Urinary bladder (tissue), 3 donors: ENCODE measurements at regions not wholly inside any gene's neighbourhood (a gene's known extent, or its start where the extent isn't known, plus 50 kb on each side); places are given as distances from the start of the nearest gene placed in this dataset.
"Not testable (repeated sequence)": the region's sequence is repeated elsewhere in the genome, so short reads cannot be mapped to it uniquely, and the experiment has no call there.

Experiments
- DNase-seq: peaks from one replicate; pipeline ENCODE4 v3.0.0-alpha.2; 2015; ENCODE audit errors: extremely low spot score
- H3K27ac ChIP-seq: one replicate; pipeline ENCODE4 v1.5.1; 2013; ENCODE audit warnings: low read depth, mild to moderate bottlenecking, moderate library complexity
- H3K36me3 ChIP-seq: one replicate; pipeline ENCODE4 v1.6.1; 2013; ENCODE audit warnings: mild to moderate bottlenecking, moderate library complexity; ENCODE audit not compliant: insufficient read depth
- H3K4me1 ChIP-seq: one replicate; pipeline ENCODE4 v1.6.1; 2013; ENCODE audit warnings: mild to moderate bottlenecking, moderate library complexity; ENCODE audit not compliant: insufficient read depth
- H3K4me3 ChIP-seq: one replicate; pipeline ENCODE4 v1.5.1; 2013; ENCODE audit warnings: low read depth, low read length
- WGBS: extraction: QIAGEN DNeasy Blood & Tissue Kit; methylation state at CpG from one replicate; pipeline ENCODE4 v1.1.7; 2013; 5-methylcytosine and 5-hydroxymethylcytosine counted together
- donor health status: healthy with polysubstance abuse.
- donor health status: healthy.

- DNase-seq: no peak
- H3K4me1 ChIP-seq: no peaks in the 10 kb centered on the region
- 84% methylated on average over 4 of the region's 4 CpGs for WGBS
- H3K36me3 ChIP-seq: no peaks in the 10 kb centered on the region
- no peak overlapping the region for H3K4me3 ChIP-seq
- no peak overlapping the region for H3K27ac ChIP-seq
Measured at GRCh38 chr4:129978315-129978714, 882.4 kb downstream of the C4orf33 start.

GRCh38 chr4:129988957-129989356 lies 893.0 kb downstream of the C4orf33 start:
- Histone ChIP-seq H3K27ac (no peak overlapping the region), H3K4me1 (no peaks in the 10 kb centered on the region), H3K36me3 (no peaks in the 10 kb centered on the region), H3K4me3 (no peak overlapping the region)
- no peak for DNase-seq

GRCh38 chr4:129994715-129995114 lies 898.8 kb downstream of the C4orf33 start:
- Histone ChIP-seq H3K4me1 (no peaks in the 10 kb centered on the region), H3K27ac (no peak overlapping the region), H3K36me3 (no peaks in the 10 kb centered on the region), H3K4me3 (no peak overlapping the region)
- no peak for DNase-seq
- 60% methylated on average over 4 of the region's 4 CpGs for WGBS

GRCh38 chr4:129998436-129999150 lies 902.6 kb downstream of the C4orf33 start:
- DNase-seq: no peak
- no peak overlapping the region for H3K4me3 ChIP-seq
- WGBS: 87% methylated on average over 7 of the region's 7 CpGs
- H3K36me3 ChIP-seq: no peaks in the 10 kb centered on the region
- H3K27ac ChIP-seq: no peak overlapping the region
- no peaks in the 10 kb centered on the region for H3K4me1 ChIP-seq

GRCh38 chr4:129999156-129999555 lies 903.2 kb downstream of the C4orf33 start:
- H3K4me1 ChIP-seq: no peaks in the 10 kb centered on the region
- no peak overlapping the region for H3K27ac ChIP-seq
- H3K36me3 ChIP-seq: no peaks in the 10 kb centered on the region
- H3K4me3 ChIP-seq: no peak overlapping the region
- DNase-seq: no peak

- no peaks in the 10 kb centered on the region for H3K4me1 ChIP-seq
- no peak overlapping the region for H3K4me3 ChIP-seq
- no peak overlapping the region for H3K27ac ChIP-seq
- H3K36me3 ChIP-seq: no peaks in the 10 kb centered on the region
- no peak for DNase-seq
Measured at GRCh38 chr4:130008461-130008860, 912.5 kb downstream of the C4orf33 start.

- H3K36me3 ChIP-seq, H3K27ac ChIP-seq, H3K4me3 ChIP-seq, H3K4me1 ChIP-seq, DNase-seq: not testable (repeated sequence)
- 97% methylated on average over 29 of the region's 29 CpGs for WGBS
Measured at GRCh38 chr4:130012806-130013205, 916.9 kb downstream of the C4orf33 start.

GRCh38 chr4:130021706-130022105 lies 925.8 kb downstream of the C4orf33 start:
- Histone ChIP-seq H3K27ac (no peak overlapping the region), H3K4me3 (no peak overlapping the region), H3K36me3 (no peaks in the 10 kb centered on the region), H3K4me1 (no peaks in the 10 kb centered on the region)
- DNase-seq: no peak
- WGBS: 75% methylated on average over 2 of the region's 2 CpGs

GRCh38 chr4:130023088-130023487 lies 927.1 kb downstream of the C4orf33 start:
- H3K27ac ChIP-seq: no peak overlapping the region
- no peak for DNase-seq
- 82% methylated on average over 2 of the region's 2 CpGs for WGBS

GRCh38 chr4:130025701-130026100 lies 929.7 kb downstream of the C4orf33 start:
- no peaks in the 10 kb centered on the region for H3K4me1 ChIP-seq
- no peak overlapping the region for H3K4me3 ChIP-seq
- H3K36me3 ChIP-seq: no peaks in the 10 kb centered on the region
- no peak for DNase-seq
- H3K27ac ChIP-seq: no peak overlapping the region
- whole genome bisulfite sequencing: 80% methylated on average over 2 of the region's 2 CpGs

More at GRCh38 chr4:130023088-130023487, 927.1 kb downstream of the C4orf33 start:
- Histone ChIP-seq H3K4me3 (no peak overlapping the region), H3K4me1 (no peaks in the 10 kb centered on the region), H3K36me3 (no peaks in the 10 kb centered on the region)

GRCh38 chr4:130026185-130026584 lies 930.2 kb downstream of the C4orf33 start:
- H3K4me1 ChIP-seq: no peaks in the 10 kb centered on the region
- H3K4me3 ChIP-seq: no peak overlapping the region
- H3K36me3 ChIP-seq: no peaks in the 10 kb centered on the region
- WGBS: 60% methylated on average over 1 of the region's 1 CpG
- H3K27ac ChIP-seq: no peak overlapping the region
- no peak for DNase-seq

GRCh38 chr4:130027973-130028372 lies 932.0 kb downstream of the C4orf33 start:
- DNase-seq: no peak
- no peaks in the 10 kb centered on the region for H3K4me1 ChIP-seq
- no peak overlapping the region for H3K4me3 ChIP-seq
- H3K27ac ChIP-seq: no peak overlapping the region
- no peaks in the 10 kb centered on the region for H3K36me3 ChIP-seq
- WGBS: 90% methylated on average over 2 of the region's 2 CpGs

- no peak overlapping the region for H3K27ac ChIP-seq
- no peaks in the 10 kb centered on the region for H3K36me3 ChIP-seq
- 36% methylated on average over 3 of the region's 3 CpGs for WGBS
- no peak overlapping the region for H3K4me3 ChIP-seq
- DNase-seq: no peak
- no peaks in the 10 kb centered on the region for H3K4me1 ChIP-seq
Measured at GRCh38 chr4:130028552-130028951, 932.6 kb downstream of the C4orf33 start.

GRCh38 chr4:130029442-130029841 lies 933.5 kb downstream of the C4orf33 start:
- WGBS: 36% methylated on average over 1 of the region's 1 CpG
- no peaks in the 10 kb centered on the region for H3K4me1 ChIP-seq
- H3K36me3 ChIP-seq: no peaks in the 10 kb centered on the region
- H3K4me3 ChIP-seq: no peak overlapping the region
- no peak overlapping the region for H3K27ac ChIP-seq
- no peak for DNase-seq

- no peak overlapping the region for H3K4me3 ChIP-seq
- no peaks in the 10 kb centered on the region for H3K4me1 ChIP-seq
- H3K27ac ChIP-seq: no peak overlapping the region
- 82% methylated on average over 4 of the region's 4 CpGs for WGBS
- DNase-seq: no peak
- H3K36me3 ChIP-seq: no peaks in the 10 kb centered on the region
Measured at GRCh38 chr4:130031858-130032257, 935.9 kb downstream of the C4orf33 start.
